Mesenchymal stem cell (in vitro differentiated cells and primary cell): ENCODE measurements at regions not wholly inside any gene's neighbourhood (a gene's known extent, or its start where the extent isn't known, plus 50 kb on each side); places are given as distances from the start of the nearest gene placed in this dataset.

Experiments used
- DNase-seq: peaks from one replicate; pipeline ENCODE4 v3.0.0-alpha.2; 2013
- H2AFZ ChIP-seq: one replicate; pipeline ENCODE4 v1.6.1; 2013; ENCODE audit warnings: low read depth, mild to moderate bottlenecking, control low read depth, inconsistent platforms, low read length, moderate library complexity
- H2AK5ac ChIP-seq: 2 replicates; pipeline ENCODE4 v1.6.1; 2013; ENCODE audit warnings: low read length, moderate library complexity, mild to moderate bottlenecking, inconsistent platforms; ENCODE audit not compliant: severe bottlenecking
- H2BK120ac ChIP-seq: one replicate; pipeline ENCODE4 v1.6.1; 2013; ENCODE audit warnings: low read depth, mild to moderate bottlenecking, inconsistent platforms, low read length, moderate library complexity
- H2BK12ac ChIP-seq, 2 experiments: one replicate each; pipeline ENCODE4 v1.6.1; 2013; ENCODE audit warnings: inconsistent platforms in 2 of 2, low read length in 2 of 2, mild to moderate bottlenecking in 2 of 2, moderate library complexity in 2 of 2, control low read depth in 1 of 2
- H2BK15ac ChIP-seq: one replicate; pipeline ENCODE4 v1.6.1; 2013; ENCODE audit warnings: mild to moderate bottlenecking, low read depth, inconsistent platforms; ENCODE audit not compliant: poor library complexity, severe bottlenecking
- H2BK5ac ChIP-seq: 2 replicates; pipeline ENCODE4 v1.6.1; 2013; ENCODE audit warnings: low read depth, mild to moderate bottlenecking, low read length, control low read depth, inconsistent platforms; ENCODE audit not compliant: poor library complexity, severe bottlenecking
- H3K14ac ChIP-seq, 2 experiments: one replicate each; pipeline ENCODE4 v1.6.1; 2013; ENCODE audit warnings: inconsistent platforms in 2 of 2, low read length in 2 of 2, control low read depth in 1 of 2, mild to moderate bottlenecking in 1 of 2, moderate library complexity in 1 of 2
- H3K18ac ChIP-seq, 2 experiments: one replicate each; pipeline ENCODE4 v1.6.1; 2013; ENCODE audit warnings: inconsistent platforms in 2 of 2, low read length in 2 of 2, control low read depth in 1 of 2, low read depth in 1 of 2, mild to moderate bottlenecking in 1 of 2
- H3K23ac ChIP-seq, 2 experiments: one replicate each; pipeline ENCODE4 v1.6.1; 2013; ENCODE audit warnings: inconsistent platforms in 2 of 2, low read length in 2 of 2, mild to moderate bottlenecking in 2 of 2, moderate library complexity in 2 of 2, control low read depth in 1 of 2
- H3K27ac ChIP-seq: 2 replicates; pipeline ENCODE4 v1.5.1; 2013; ENCODE audit warnings: mild to moderate bottlenecking, moderate library complexity, low read length, control low read depth, inconsistent platforms; ENCODE audit not compliant: poor library complexity, severe bottlenecking
- H3K27me3 ChIP-seq, 2 experiments: 2 replicates each; pipeline versions ENCODE4 v1.6.1 to v1.7.0; 2013; ENCODE audit warnings: low read length in 2 of 2, mild to moderate bottlenecking in 2 of 2, moderate library complexity in 2 of 2, control low read depth in 1 of 2, inconsistent platforms in 1 of 2; ENCODE audit not compliant: control insufficient read depth in 1 of 2, insufficient read depth in 1 of 2
- H3K36me3 ChIP-seq, 2 experiments: 2 replicates each; pipeline versions ENCODE4 v1.6.1 to v1.7.0; 2013; ENCODE audit warnings: low read length in 2 of 2, control low read depth in 1 of 2, inconsistent platforms in 1 of 2, low read depth in 1 of 2, mild to moderate bottlenecking in 1 of 2; ENCODE audit not compliant: insufficient read depth in 2 of 2, control insufficient read depth in 1 of 2
- H3K4ac ChIP-seq, 2 experiments: one replicate each; pipeline ENCODE4 v1.6.1; 2013; ENCODE audit warnings: inconsistent platforms in 2 of 2, low read length in 2 of 2, mild to moderate bottlenecking in 2 of 2, moderate library complexity in 2 of 2, control low read depth in 1 of 2, low read depth in 1 of 2
- H3K4me1 ChIP-seq: 2 replicates; pipeline ENCODE4 v1.6.1; 2013; ENCODE audit warnings: low read depth, low read length, control low read depth; ENCODE audit not compliant: control insufficient read depth, insufficient read depth
- H3K4me2 ChIP-seq: 2 replicates; pipeline ENCODE4 v1.6.1; 2013; ENCODE audit warnings: low read length, mild to moderate bottlenecking, inconsistent platforms; ENCODE audit not compliant: poor library complexity, severe bottlenecking
- H3K4me3 ChIP-seq, 2 experiments: 2 replicates each; pipeline versions ENCODE4 v1.5.1 to v1.7.0; 2013; ENCODE audit warnings: low read length in 2 of 2, mild to moderate bottlenecking in 2 of 2, control low read depth in 1 of 2, low read depth in 1 of 2; ENCODE audit not compliant: insufficient read depth in 1 of 2
- H3K79me1 ChIP-seq: replicated peaks from 2 replicates; pipeline ENCODE4 v1.6.1; 2013; ENCODE audit warnings: mild to moderate bottlenecking, control low read depth, low read length, inconsistent platforms; ENCODE audit not compliant: poor library complexity, severe bottlenecking
- H3K9ac ChIP-seq: 2 replicates; pipeline ENCODE4 v1.7.0; 2013; ENCODE audit warnings: mild to moderate bottlenecking, low read length, moderate library complexity
- H3K9me3 ChIP-seq: 2 replicates; pipeline ENCODE4 v1.7.0; 2013; ENCODE audit warnings: mild to moderate bottlenecking, low read length; ENCODE audit not compliant: control insufficient read depth
- H4K8ac ChIP-seq: one replicate; pipeline ENCODE4 v1.6.1; 2013; ENCODE audit warnings: inconsistent platforms, mild to moderate bottlenecking, low read length, moderate library complexity
- H4K91ac ChIP-seq: one replicate; pipeline ENCODE4 v1.6.1; 2013; ENCODE audit warnings: mild to moderate bottlenecking, low read length, inconsistent platforms
- WGBS: methylation state at CpG from one replicate; pipeline ENCODE4 v1.1.7; 2013; ENCODE audit warnings: mixed read lengths; 5-methylcytosine and 5-hydroxymethylcytosine counted together

GRCh38 chr16:72649254-72649944 is 398.5 kb downstream of the ZFHX3 start:
- Histone ChIP-seq H3K27ac (no peak overlapping the region), H3K36me3 (no peaks in the 10 kb centered on the region), H3K14ac (no peak overlapping the region), H2BK120ac (no peak overlapping the region), H3K4me1 (no peaks in the 10 kb centered on the region), H3K27me3 (no peaks in the 10 kb centered on the region), H3K9me3 (peaks cover 12% of the 10 kb centered on the region), H2BK5ac (no peak overlapping the region), H3K4ac (no peak overlapping the region), H3K79me1 (peaks cover 2% of the 10 kb centered on the region), H2BK12ac (no peak overlapping the region), H4K8ac (no peak overlapping the region), H2AFZ (no peak overlapping the region), H3K23ac (no peak overlapping the region), H3K4me3 (no peak overlapping the region), H2BK15ac (no peak overlapping the region), H2AK5ac (no peak overlapping the region), H3K9ac (no peak overlapping the region), H3K4me2 (no peak overlapping the region), H4K91ac (no peak overlapping the region), H3K18ac (no peak overlapping the region)
- WGBS, result 94% methylated on average over 3 of the region's 3 CpGs
- DNase-seq, result no peak

DNA sequence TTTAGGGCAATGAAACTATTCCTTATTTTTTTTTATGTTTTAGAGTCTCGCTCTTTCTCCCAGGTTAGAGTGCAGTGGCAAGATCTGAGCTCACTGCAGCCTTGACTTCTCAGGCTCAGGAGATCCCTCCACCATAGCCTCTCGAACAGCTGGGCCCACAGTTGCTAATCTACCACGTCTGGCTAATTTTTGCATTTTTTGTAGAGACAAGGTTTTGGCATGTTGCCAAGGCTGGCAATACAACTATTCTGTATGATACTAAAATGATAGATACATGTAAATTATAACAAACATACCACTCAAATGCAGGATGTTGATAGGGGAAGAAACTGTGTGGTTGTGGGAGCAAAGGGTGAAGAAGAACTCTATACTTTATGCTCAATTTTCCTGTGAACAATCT is 401.3 kb downstream of the ZFHX3 start:
- Histone ChIP-seq H2BK12ac (no peak overlapping the region), H4K91ac (no peak overlapping the region), H4K8ac (no peak overlapping the region), H3K4me1 (no peaks in the 10 kb centered on the region), H2AK5ac (no peak overlapping the region), H3K27me3 (no peaks in the 10 kb centered on the region), H3K9ac (no peak overlapping the region), H2BK5ac (no peak overlapping the region), H3K4me3 (no peak overlapping the region), H3K4me2 (no peak overlapping the region), H3K18ac (no peak overlapping the region), H3K27ac (no peak overlapping the region), H2BK15ac (no peak overlapping the region), H3K9me3 (peaks cover 12% of the 10 kb centered on the region), H3K23ac (no peak overlapping the region), H3K4ac (no peak overlapping the region), H3K36me3 (no peaks in the 10 kb centered on the region), H3K14ac (no peak overlapping the region), H2AFZ (no peak overlapping the region), H3K79me1 (peaks cover 6% of the 10 kb centered on the region), H2BK120ac (no peak overlapping the region)
- WGBS, result 100% methylated on average over 2 of the region's 3 CpGs
- DNase-seq, result no peak

DNA sequence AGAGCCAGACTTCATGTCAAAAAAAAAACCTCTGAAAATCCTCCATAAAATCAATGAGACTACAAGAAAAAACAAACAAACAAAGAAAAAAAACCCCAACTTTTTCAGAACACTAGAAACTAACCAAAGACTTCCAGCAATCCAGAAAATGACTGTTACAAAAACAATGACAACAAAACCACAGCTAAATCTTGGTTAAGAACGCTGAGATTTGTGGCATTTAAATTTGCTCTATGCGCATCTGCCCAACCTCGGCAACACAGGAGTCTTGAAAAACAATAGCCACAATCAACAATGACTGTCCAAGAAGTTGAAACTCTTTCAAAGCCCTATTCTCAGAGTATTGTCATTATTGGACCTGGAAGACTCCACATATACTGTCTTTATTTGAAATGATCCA is 402.4 kb downstream of the ZFHX3 start:
- Histone ChIP-seq H2AK5ac (no peak overlapping the region), H2BK120ac (no peak overlapping the region), H2BK15ac (no peak overlapping the region), H3K4me2 (no peak overlapping the region), H3K4ac (no peak overlapping the region), H4K8ac (no peak overlapping the region), H2BK12ac (no peak overlapping the region), H3K36me3 (no peaks in the 10 kb centered on the region), H3K9me3 (peaks cover 14% of the 10 kb centered on the region), H3K23ac (no peak overlapping the region), H3K4me1 (no peaks in the 10 kb centered on the region), H3K9ac (no peak overlapping the region), H4K91ac (no peak overlapping the region), H3K14ac (no peak overlapping the region), H2BK5ac (no peak overlapping the region), H3K27me3 (no peaks in the 10 kb centered on the region), H3K18ac (no peak overlapping the region), H3K79me1 (peaks cover 6% of the 10 kb centered on the region), H3K4me3 (no peak overlapping the region), H2AFZ (no peak overlapping the region), H3K27ac (no peak overlapping the region)
- WGBS, result 88% methylated on average over 3 of the region's 3 CpGs
- no peak for DNase-seq

DNA sequence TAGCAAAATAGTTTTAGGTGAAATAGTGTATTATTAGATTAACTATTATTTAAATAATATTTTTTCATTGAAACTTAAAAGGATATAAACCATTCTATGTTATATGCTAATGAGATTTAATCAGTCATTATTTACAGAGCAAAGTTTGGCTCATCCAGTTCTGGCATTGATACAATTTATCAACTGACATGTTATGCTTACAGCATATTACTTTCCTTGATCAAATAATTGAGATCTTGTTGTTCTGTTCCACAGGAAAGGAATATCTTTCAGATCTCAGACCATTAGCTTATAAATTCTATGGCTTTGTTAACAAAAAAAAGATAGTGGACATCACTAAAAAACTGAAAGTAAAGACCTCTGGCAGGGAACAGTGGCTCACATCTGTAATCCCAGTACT is 403.0 kb downstream of the ZFHX3 start:
- H3K27me3 ChIP-seq, result no peaks in the 10 kb centered on the region
- no peak overlapping the region for H2BK12ac ChIP-seq
- H3K36me3 ChIP-seq, result no peaks in the 10 kb centered on the region
- H3K27ac ChIP-seq, result no peak overlapping the region
- no peak overlapping the region for H2AFZ ChIP-seq
- no peak overlapping the region for H4K91ac ChIP-seq
- no peaks in the 10 kb centered on the region for H3K4me1 ChIP-seq
- no peak overlapping the region for H3K9ac ChIP-seq
- no peak overlapping the region for H3K4ac ChIP-seq
- H3K23ac ChIP-seq, result no peak overlapping the region
- peaks cover 6% of the 10 kb centered on the region for H3K79me1 ChIP-seq
- DNase-seq, result no peak
- no peak overlapping the region for H3K18ac ChIP-seq
- no peak overlapping the region for H3K4me2 ChIP-seq
- H2AK5ac ChIP-seq, result no peak overlapping the region
- H3K9me3 ChIP-seq, result peaks cover 15% of the 10 kb centered on the region
- no peak overlapping the region for H2BK5ac ChIP-seq
- no peak overlapping the region for H3K4me3 ChIP-seq
- H3K14ac ChIP-seq, result no peak overlapping the region
- H2BK120ac ChIP-seq, result no peak overlapping the region
- H2BK15ac ChIP-seq, result no peak overlapping the region
- no peak overlapping the region for H4K8ac ChIP-seq
